Vagina (tissue), 2 donors: ENCODE measurements at regions not wholly inside any gene's neighbourhood (a gene's known extent, or its start where the extent isn't known, plus 50 kb on each side); places are given as distances from the start of the nearest gene placed in this dataset.
"Not testable (repeated sequence)": the region's sequence is repeated elsewhere in the genome, so short reads cannot be mapped to it uniquely, and the experiment has no call there.

Experiments used
- DNase-seq, 2 donors: peaks; one replicate each; pipeline ENCODE4 v3.0.0-alpha.2; 2017; ENCODE audit errors: extremely low spot score in 2 of 2
- H3K27ac ChIP-seq: fragments of 200-600 bp; sonication (generic); one replicate; pipeline ENCODE4 v1.5.1; 2019
- H3K27me3 ChIP-seq: fragments of 200-600 bp; sonication (generic); one replicate; pipeline ENCODE4 v1.5.1; 2019
- H3K36me3 ChIP-seq, 2 donors: fragments of 200-600 bp; sonication (generic); one replicate each; pipeline ENCODE4 v1.5.1; 2017 to 2019
- H3K4me1 ChIP-seq: fragments of 200-600 bp; sonication (generic); one replicate; pipeline ENCODE4 v1.5.1; 2019
- H3K4me3 ChIP-seq, 2 donors: fragments of 200-600 bp; sonication (generic); 1 replicate in 1 of 2; 2 replicates in 1 of 2; pipeline ENCODE4 v1.5.1; 2016 to 2019
- H3K9me3 ChIP-seq: fragments of 200-600 bp; sonication (generic); one replicate; pipeline ENCODE4 v1.5.1; 2019
- POLR2A ChIP-seq, 2 donors: fragments of 450-650 bp; IDR thresholded peaks; one replicate each; pipeline ENCODE4 v1.6.1; 2017; ENCODE audit warnings: antibody characterized with exemption in 2 of 2, mild to moderate bottlenecking in 2 of 2, moderate library complexity in 2 of 2
- POLR2AphosphoS5 ChIP-seq, 2 donors: sonication (generic); formaldehyde crosslinking; IDR thresholded peaks; one replicate each; pipeline ENCODE4 v1.9.0; 2017; ENCODE audit warnings: antibody characterized with exemption in 2 of 2, mild to moderate bottlenecking in 2 of 2, low read depth in 1 of 2; ENCODE audit not compliant: insufficient read depth in 1 of 2
- intact Hi-C: fragments of 100-400 bp; cut with DNase I; formaldehyde crosslinking; loops from one replicate; pipeline ENCODE4 v1.15.1; 2023
- TF ChIP-seq, protein P1 (sequence below), 3 experiments: fragments of 450-650 bp in 2 of 3; fragments of 200-600 bp in 1 of 3; sonication (generic) in 1 of 3; IDR thresholded peaks; one replicate each; pipeline ENCODE4 v1.5.1; 2017 to 2019; ENCODE audit warnings: antibody characterized with exemption in 3 of 3, mild to moderate bottlenecking in 2 of 3, moderate library complexity in 2 of 3

DNA sequence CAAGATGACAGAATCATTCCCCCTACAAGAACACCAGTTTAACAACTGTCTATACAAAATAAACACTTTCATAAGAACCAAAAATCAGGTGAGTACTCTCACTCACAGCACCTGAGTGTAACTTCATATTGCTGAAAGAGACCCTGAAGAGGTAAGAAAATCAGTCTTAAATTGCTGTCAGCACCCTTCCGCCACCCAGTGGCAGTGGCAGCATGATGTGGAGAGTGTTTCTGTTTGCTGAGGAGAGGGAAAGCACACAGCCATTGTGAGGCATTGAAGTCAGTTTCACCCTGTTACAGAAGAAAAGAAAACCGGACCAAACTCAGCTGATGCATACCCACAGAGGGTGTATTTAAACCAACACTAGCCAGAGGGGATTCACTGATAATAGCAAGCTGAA, 1240.8 kb upstream of the CRIM1 start:
- intact Hi-C loops, result no loop called here
- no peaks in the 10 kb centered on the region for H3K36me3 ChIP-seq
- no peak for TF ChIP-seq POLR2AphosphoS5 (IDR thresholded peaks at IDR 0.05; ENCODE audit: insufficient read depth in 1 of 2, low read depth in 1 of 2)
- DNase-seq, result no peak
- H3K27me3 ChIP-seq, result no peaks in the 10 kb centered on the region
- no peak overlapping the region for H3K4me3 ChIP-seq
- no peak overlapping the region for H3K27ac ChIP-seq
- no peaks in the 10 kb centered on the region for H3K9me3 ChIP-seq
- no peaks in the 10 kb centered on the region for H3K4me1 ChIP-seq

- H3K9me3 ChIP-seq, DNase-seq, H3K27me3 ChIP-seq, H3K36me3 ChIP-seq, H3K4me1 ChIP-seq, intact Hi-C loops, H3K27ac ChIP-seq, H3K4me3 ChIP-seq: not testable (repeated sequence)
Observed at GRCh38 chr2:35112367-35112766, 1243.2 kb upstream of the CRIM1 start.

GRCh38 chr2:35104309-35104708, 1251.3 kb upstream of the CRIM1 start:
- DNase-seq, result no peak
- no peaks in the 10 kb centered on the region for H3K4me1 ChIP-seq
- TF ChIP-seq POLR2AphosphoS5 (IDR thresholded peaks at IDR 0.05; ENCODE audit: insufficient read depth in 1 of 2, low read depth in 1 of 2) (no peak), POLR2A (IDR thresholded peaks at IDR 0.05) (no peak)
- TF ChIP-seq, protein P1, sequence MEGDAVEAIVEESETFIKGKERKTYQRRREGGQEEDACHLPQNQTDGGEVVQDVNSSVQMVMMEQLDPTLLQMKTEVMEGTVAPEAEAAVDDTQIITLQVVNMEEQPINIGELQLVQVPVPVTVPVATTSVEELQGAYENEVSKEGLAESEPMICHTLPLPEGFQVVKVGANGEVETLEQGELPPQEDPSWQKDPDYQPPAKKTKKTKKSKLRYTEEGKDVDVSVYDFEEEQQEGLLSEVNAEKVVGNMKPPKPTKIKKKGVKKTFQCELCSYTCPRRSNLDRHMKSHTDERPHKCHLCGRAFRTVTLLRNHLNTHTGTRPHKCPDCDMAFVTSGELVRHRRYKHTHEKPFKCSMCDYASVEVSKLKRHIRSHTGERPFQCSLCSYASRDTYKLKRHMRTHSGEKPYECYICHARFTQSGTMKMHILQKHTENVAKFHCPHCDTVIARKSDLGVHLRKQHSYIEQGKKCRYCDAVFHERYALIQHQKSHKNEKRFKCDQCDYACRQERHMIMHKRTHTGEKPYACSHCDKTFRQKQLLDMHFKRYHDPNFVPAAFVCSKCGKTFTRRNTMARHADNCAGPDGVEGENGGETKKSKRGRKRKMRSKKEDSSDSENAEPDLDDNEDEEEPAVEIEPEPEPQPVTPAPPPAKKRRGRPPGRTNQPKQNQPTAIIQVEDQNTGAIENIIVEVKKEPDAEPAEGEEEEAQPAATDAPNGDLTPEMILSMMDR (IDR thresholded peaks at IDR 0.05), result no peak
- no peak overlapping the region for H3K4me3 ChIP-seq
- intact Hi-C loops, result no loop called here
- H3K27ac ChIP-seq, result no peak overlapping the region
- no peaks in the 10 kb centered on the region for H3K27me3 ChIP-seq
- H3K9me3 ChIP-seq, result no peaks in the 10 kb centered on the region
- no peaks in the 10 kb centered on the region for H3K36me3 ChIP-seq

DNA sequence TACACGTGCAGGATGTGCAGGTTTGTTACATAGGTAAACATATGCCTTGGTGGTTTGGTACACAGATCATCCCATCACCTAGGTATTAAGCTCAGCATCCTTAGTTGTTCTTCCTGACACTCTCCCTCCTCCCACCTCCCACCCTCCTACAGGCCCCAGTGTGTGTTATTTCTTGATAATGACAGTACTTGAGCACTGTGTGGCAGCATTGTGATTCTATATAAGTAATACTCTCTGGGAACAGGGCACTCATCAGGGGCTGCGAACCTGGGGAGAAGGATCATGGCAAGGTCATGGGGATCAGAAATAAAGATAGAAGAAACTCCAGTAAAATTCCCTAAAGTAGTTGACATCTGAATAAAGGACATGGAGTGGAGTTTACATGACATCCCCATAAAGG, 1256.2 kb upstream of the CRIM1 start:
- Histone ChIP-seq H3K36me3 (no peaks in the 10 kb centered on the region), H3K4me1 (no peaks in the 10 kb centered on the region), H3K4me3 (no peak overlapping the region), H3K27ac (no peak overlapping the region), H3K27me3 (no peaks in the 10 kb centered on the region), H3K9me3 (no peaks in the 10 kb centered on the region)
- no peak for DNase-seq
- intact Hi-C loops, result no loop called here
- no peak for TF ChIP-seq POLR2AphosphoS5 (IDR thresholded peaks at IDR 0.05; ENCODE audit: insufficient read depth in 1 of 2, low read depth in 1 of 2)
- TF ChIP-seq, protein P1 (IDR thresholded peaks at IDR 0.05), result no peak
- TF ChIP-seq POLR2A (IDR thresholded peaks at IDR 0.05), result no peak

DNA sequence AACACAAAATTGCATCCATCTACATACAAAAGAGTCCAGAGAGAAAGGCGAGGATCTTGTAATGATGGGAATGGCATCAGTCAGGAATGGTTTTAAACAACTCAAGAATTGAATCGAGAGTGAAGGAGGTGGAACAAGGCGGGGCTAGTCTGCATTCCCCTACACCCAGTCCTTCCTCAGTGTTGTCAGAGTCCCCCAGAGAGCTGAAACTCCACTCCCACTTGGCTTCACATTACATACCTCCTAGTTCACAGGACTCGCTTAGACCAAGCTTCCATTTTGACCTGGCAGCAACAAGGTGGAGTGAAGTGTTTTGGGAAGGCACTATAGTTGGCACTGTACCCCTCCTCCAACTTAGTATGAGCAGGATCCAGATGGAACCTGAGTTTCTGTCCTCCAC, 1273.5 kb upstream of the CRIM1 start:
- TF ChIP-seq, protein P1 (IDR thresholded peaks at IDR 0.05), result no peak
- TF ChIP-seq POLR2A (IDR thresholded peaks at IDR 0.05), result no peak
- TF ChIP-seq POLR2AphosphoS5 (IDR thresholded peaks at IDR 0.05; ENCODE audit: insufficient read depth in 1 of 2, low read depth in 1 of 2), result no peak
- Histone ChIP-seq H3K4me1 (peaks cover 8% of the 10 kb centered on the region), H3K9me3 (no peaks in the 10 kb centered on the region), H3K4me3 (no peak overlapping the region), H3K36me3 (no peaks in the 10 kb centered on the region), H3K27me3 (no peaks in the 10 kb centered on the region), H3K27ac (no peak overlapping the region)
- DNase-seq, result no peak
- intact Hi-C loops, result no loop called here

GRCh38 chr2:35081622-35082015, 1274.0 kb upstream of the CRIM1 start:
- intact Hi-C loops, result no loop called here
- TF ChIP-seq, protein P1 (IDR thresholded peaks at IDR 0.05), result no peak
- TF ChIP-seq POLR2AphosphoS5 (IDR thresholded peaks at IDR 0.05; ENCODE audit: insufficient read depth in 1 of 2, low read depth in 1 of 2), result no peak

More at GRCh38 chr2:35081622-35082015, 1274.0 kb upstream of the CRIM1 start:
- no peaks in the 10 kb centered on the region for H3K27me3 ChIP-seq
- no peaks in the 10 kb centered on the region for H3K9me3 ChIP-seq
- no peak overlapping the region for H3K27ac ChIP-seq
- H3K36me3 ChIP-seq, result no peaks in the 10 kb centered on the region
- H3K4me3 ChIP-seq, result no peak overlapping the region
- DNase-seq, result no peak
- H3K4me1 ChIP-seq, result peaks cover 8% of the 10 kb centered on the region
